Mammary epithelial cell (primary cell): ENCODE measurements at regions not wholly inside any gene's neighbourhood (a gene's known extent, or its start where the extent isn't known, plus 50 kb on each side); places are given as distances from the start of the nearest gene placed in this dataset.

Experiments used
- CTCF ChIP-seq, 2 donors: IDR thresholded peaks in 1 of 2; conservative IDR thresholded peaks in 1 of 2; 2 replicates each; pipeline ENCODE4 v1.5.1; 2011 to 2012; ENCODE audit warnings: inconsistent platforms in 2 of 2, low read length in 2 of 2, mild to moderate bottlenecking in 2 of 2, control low read depth in 1 of 2, low read depth in 1 of 2; ENCODE audit not compliant: insufficient read depth in 1 of 2; ENCODE audit errors: extremely low read depth in 1 of 2
- EZH2 ChIP-seq: IDR thresholded peaks from 2 replicates; pipeline ENCODE4 v1.6.1; 2012; ENCODE audit warnings: low read length, inconsistent platforms, borderline replicate concordance

DNA sequence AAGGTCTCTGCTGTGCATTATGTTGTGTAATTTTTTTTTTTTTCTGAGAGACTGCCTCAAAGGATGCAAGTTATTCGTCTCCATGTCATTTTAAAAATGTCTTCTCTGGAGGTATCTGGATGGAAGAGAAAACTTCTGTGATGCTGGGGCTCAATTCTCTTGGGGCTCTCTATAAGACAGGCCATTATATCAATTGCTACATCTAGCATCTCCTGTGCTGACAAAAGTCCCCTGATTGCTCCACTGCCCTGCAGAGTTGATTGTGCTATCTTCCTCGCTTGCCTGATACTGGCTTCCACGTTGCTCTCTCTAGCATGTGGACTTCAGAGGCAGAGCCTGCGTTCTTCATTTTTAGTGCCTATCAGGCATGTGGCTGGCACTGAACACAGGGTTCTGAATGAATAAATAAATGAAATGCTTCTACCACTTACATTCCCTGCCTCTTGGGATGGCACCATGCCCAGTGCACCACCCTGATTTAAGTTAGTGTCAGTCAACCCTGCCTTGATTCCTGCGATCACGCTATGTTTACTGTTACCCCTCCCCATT lies 1035.5 kb upstream of the EEF2KMT start:
- TF ChIP-seq CTCF (conservative IDR thresholded peaks at IDR 0.05 in 1 of 2, IDR thresholded peaks at IDR 0.05 in 1 of 2; ENCODE audit: extremely low read depth in 1 of 2, insufficient read depth in 1 of 2, low read depth in 1 of 2, low read length in 2 of 2) = no peak
- TF ChIP-seq EZH2 = no peak
